Left lobe of liver (tissue), 2 donors: ENCODE measurements at regions not wholly inside any gene's neighbourhood (a gene's known extent, or its start where the extent isn't known, plus 50 kb on each side); places are given as distances from the start of the nearest gene placed in this dataset.

Source experiments
- ATAC-seq: fragments of 200-7000 bp; cut with Tn5 transposase; one replicate; pipeline ENCODE4 v1.9.1; 2020; ENCODE audit warnings: mild to moderate bottlenecking, moderate library complexity
- DNase-seq: peaks from one replicate; pipeline ENCODE4 v3.0.0-alpha.2; 2020; ENCODE audit warnings: low spot score
- donor health status: DM: no; HTN: no; CAD: no; lungs with moderate emphysema.
- donor health status: DM: no; HTN: yes; CAD: no.

- ATAC-seq (peak; percentile 5), DNase-seq (peak; percentile 43)
These were observed 98.0 kb downstream of the SHANK2 start for GRCh38 chr11:71154261-71154805.

- peak; percentile 62 for DNase-seq
- peak; percentile 71 for ATAC-seq
These were observed 99.4 kb downstream of the SHANK2 start for GRCh38 chr11:71153005-71153390.

DNA sequence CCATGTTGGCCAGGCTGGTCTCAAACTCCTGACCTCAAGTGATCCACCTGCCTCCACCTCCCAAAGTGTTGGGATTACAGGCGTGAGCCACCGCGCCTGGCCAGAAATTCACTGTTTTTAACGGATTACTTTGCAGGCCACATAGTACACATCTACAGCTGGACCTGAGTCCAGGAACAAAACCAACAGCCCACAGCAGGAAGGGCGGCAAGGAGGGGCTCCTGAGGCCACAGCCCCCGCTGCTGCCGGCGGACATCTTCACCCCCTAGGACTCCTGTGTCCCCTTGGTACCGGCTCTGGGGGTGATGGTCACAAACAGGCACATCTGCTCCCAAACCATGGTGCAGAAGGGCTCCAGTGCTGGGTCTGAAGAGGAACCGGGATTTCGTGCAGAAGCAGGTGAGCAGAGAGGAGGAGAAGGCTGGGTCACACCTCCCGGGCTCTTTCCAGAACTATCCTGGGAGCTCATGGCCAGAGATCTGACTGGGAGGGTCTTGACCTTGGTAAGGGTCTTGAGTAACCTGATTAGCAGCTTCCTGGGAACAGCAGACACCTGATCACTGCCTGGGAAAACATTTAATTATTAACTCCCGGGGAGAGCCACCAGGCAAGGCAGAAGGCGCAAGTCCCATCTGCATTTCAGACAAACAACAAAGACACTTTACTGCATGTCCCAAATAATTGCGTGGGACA lies 99.9 kb downstream of the SHANK2 start:
- ATAC-seq (peak; percentile 62), DNase-seq (peak; percentile 62)

- DNase-seq (no peak), ATAC-seq (no peak)
These were observed 100.8 kb downstream of the SHANK2 start for GRCh38 chr11:71151561-71151960.

- DNase-seq = no peak
- no peak for ATAC-seq
These were observed 101.5 kb downstream of the SHANK2 start for GRCh38 chr11:71150859-71151258.

DNA sequence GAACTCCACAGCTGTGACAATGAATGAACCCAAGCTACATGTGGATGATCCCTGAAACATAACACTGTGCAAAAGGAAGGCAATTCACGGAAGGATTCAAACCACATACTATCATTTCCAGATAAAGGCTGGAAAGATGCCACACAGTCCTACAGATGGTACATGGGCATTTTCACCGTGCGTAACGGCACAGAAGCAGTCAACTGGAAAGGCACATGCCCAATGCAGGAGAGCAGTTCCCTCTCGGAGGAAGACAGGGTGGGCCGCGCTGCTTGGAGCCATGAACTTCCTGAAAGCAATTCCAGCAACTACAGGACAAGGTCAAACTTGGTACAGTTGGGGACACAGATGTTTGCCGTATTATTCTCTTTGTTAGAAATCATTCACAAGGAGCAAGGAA lies 103.7 kb downstream of the SHANK2 start:
- ATAC-seq (no peak), DNase-seq (no peak)

DNA sequence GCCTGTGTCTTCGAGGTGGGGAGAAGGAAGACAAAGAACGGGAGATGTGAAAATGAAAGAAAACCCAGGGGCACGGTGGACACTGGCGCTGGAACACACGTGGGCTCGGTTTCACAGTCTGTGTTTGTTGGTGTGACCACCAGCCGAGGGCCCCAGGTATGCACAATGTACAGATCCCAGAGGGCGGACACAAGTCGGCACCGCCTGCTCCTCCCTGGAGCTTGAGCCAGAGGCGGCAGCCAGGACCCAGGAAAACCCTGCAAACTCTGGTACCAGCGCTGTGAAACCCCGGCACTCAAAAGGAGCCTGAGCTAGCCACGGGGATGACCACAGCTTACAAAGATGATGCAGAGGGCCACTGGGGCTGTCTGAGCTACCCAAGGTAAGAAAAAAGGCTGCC lies 105.0 kb downstream of the SHANK2 start:
- ATAC-seq = no peak
- DNase-seq = no peak

DNA sequence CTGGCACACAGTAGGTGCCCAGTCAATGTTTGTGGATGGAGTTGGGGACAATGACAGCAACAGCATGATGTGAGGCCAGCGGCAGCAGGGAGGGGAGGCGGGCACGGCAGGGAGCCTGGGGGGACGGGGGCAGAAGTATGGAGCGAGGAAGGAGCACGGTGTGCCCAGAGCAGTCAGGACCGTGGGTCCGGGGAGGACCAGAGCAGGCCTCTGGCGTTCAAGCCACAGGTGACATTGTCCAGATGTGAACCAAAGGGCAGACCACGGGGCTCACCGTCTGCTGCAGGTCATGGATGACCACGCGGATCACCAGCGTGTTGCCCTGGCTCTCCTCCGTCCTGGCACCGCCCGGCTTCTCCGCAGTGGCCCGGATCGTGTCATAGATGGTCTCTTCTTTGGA lies 105.5 kb downstream of the SHANK2 start:
- ATAC-seq (no peak), DNase-seq (no peak)

DNA sequence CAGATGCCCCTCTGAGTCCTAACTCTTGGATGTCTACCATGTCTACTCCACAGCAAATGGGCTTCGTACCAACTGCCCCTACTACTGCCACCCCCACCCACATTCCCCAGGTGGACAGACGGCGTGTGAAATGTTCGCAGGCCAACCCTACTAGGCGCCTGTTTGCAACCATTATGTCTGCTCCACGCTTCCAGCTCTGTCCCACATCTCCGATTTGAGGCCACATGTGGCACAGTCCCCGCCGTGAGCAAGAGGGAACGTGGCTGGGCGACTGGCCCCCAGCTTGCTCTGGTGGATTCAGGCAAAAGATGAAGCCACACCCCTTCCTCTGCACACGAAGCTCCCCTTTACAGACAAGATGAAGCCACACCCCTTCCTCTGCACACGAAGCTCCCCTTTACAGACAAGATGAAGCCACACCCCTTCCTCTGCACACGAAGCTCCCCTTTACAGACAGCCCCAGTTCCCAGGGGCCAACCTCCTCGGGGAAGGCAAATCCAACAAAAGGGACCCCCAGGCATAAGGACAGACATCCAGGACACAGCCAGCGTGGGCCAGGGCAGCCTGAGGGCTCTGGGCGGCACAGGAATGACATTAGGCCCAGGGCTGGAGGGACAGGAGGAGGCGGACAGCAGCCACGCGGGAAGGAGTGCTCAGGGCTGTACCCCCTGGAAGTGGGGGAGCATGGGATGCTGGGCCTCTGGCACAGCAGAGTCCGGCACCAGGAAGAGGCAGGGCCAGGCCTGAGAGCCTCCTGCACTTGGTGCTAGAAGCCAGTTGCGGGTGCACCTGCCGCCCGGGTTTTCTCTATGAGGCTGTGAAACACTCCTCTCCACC lies 106.2 kb downstream of the SHANK2 start:
- no peak for ATAC-seq
- DNase-seq = no peak

- ATAC-seq = no peak
- DNase-seq = no peak
These were observed 107.0 kb downstream of the SHANK2 start for GRCh38 chr11:71145368-71145767.

- ATAC-seq = no peak
- no peak for DNase-seq
These were observed 107.6 kb downstream of the SHANK2 start for GRCh38 chr11:71144736-71145135.

GRCh38 chr11:71144010-71144409 lies 108.4 kb downstream of the SHANK2 start:
- DNase-seq (no peak), ATAC-seq (no peak)

- ATAC-seq (peak; percentile 48), DNase-seq (no peak)
These were observed 112.0 kb downstream of the SHANK2 start for GRCh38 chr11:71140206-71140919.

- DNase-seq (peak; percentile 81), ATAC-seq (peak; percentile 92)
These were observed 112.7 kb downstream of the SHANK2 start for GRCh38 chr11:71139516-71140205.

DNA sequence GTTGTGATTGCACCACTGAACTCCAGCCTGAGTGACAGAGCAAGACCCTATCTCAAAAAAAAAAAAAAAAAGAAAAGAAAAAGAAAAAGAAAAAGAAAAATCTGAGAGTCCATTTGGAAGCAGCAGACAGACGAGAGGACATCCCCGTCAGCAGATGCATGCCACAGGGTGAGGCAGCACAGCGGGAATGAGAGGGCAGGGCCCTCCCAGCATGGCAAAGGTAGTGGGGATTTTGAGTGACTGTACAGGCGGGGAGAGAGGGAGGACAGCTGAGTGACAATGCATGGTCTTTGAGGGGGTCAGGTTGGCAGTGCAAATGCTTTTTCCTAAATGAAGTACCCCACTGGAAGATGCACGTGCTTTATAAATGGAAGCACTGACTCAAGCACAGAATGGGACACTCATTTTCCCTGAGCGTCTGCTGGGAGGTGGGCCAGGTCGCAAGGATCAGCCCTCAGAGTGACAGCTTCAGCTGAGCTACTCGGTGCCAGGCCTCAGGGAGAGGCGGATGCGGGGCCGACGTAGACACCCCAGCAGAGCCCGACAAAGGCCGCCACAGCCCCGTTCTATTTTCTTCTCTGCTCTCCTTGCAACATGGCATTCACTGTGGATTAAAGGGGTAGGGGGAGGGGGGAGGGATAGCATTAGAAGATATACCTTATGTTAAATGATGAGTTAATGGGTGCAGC lies 113.5 kb downstream of the SHANK2 start:
- DNase-seq (no peak), ATAC-seq (no peak)

DNA sequence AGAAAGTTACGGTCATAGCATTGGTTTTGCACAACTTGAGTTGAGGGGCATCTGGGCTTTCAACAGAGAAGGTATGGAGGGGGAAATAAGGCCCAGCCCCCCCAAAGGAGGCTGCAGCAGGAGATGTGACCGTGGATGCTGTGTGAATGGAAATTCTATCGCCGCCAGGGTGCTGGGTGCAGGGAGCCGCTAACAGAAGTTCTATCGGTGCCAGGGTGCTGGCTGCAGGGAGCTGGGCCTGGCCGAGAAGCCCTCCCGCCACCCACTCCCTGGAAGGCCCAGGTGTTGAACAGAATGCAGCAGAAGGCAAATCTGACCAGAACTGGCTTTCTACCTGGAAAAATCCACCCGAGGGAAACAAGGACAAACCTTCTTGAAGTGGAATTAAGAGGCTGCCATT lies 115.0 kb downstream of the SHANK2 start:
- DNase-seq = no peak
- ATAC-seq = no peak

DNA sequence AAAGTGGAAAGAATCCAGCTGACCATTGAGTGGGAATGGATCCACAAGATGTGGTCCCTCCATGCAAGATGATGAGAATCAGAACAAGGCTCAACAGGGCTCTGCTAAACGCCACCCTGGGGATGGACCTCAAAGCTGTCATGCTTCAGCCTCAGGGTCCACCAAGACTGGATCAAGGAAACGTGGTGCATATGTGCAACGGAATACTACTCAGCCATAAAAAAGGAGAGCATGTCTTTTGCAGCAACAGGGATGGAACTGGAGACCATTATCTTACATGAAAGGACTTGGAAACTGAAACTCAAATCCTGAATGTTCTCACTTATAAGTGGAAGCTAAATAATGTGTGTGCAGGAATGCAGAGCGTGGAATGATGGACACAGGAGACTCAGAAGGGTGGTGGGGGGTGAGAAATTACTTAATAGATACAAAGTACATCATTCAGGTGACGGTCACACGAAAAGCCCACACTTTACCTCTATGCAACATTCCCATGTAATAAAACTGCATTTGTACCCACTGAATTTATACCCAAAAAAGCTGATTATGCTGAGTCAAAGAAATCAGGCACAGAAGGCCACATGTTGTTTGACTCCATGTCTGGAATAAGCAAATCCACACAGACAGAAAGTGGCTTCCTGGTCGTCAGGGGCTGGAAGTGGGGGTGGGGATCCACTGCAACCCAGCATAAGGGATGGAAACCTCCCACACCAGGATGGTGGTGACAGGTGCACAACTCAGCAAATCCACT lies 116.1 kb downstream of the SHANK2 start:
- ATAC-seq (no peak), DNase-seq (no peak)

GRCh38 chr11:71135112-71135511 lies 117.3 kb downstream of the SHANK2 start:
- ATAC-seq = no peak
- no peak for DNase-seq

DNA sequence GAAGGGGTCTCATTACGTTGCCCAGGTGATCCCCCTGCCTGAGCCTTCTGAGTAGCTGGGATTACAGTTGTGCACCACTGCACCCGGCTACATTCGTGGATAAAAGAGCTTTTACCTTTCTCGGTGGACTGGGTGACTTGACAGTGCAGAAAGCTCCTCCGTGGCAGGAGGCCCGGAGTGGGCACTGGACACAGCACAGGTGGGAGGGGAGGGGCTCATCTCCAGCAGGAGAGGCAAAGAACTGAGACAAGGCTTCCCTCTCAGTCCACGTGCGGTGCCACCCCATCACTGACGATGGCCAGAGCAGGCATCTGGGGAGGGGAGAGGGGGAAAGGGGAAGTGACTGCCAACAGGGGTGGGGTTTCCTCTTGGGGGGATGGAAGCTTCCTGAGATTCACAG lies 118.4 kb downstream of the SHANK2 start:
- ATAC-seq (no peak), DNase-seq (no peak)

GRCh38 chr11:71131861-71132260 lies 120.5 kb downstream of the SHANK2 start:
- DNase-seq (no peak), ATAC-seq (no peak)
